ENCODE measurements at regions not wholly inside any gene's neighbourhood (a gene's known extent, or its start where the extent isn't known, plus 50 kb on each side); places are given as distances from the start of the nearest gene placed in this dataset.

DNA sequence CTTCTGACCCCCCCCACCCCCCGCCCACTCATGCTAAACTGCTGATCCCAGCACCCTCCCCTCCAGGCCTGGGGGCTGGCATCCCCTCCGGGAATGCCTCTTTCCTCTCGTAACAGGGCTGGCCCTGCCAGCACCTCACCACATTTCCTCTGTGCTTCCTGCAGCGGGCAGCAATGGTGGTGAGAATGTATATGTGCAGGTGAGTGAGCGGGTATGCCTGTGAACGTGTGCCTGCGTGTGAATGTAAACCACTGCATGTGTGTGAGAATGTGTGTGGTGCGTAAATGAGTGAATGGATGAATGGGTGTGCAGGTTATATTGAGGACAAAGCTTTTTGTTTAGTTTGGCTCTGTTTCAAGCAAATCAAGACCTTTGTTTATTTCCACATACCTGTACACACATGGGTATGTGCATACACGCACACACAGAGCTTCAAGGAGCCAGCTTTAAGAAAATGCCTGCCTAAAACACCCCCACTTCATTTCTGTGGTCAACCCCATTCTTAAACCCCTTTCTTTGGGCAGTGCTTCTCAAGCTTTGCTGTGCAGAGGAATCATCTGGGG is 95.7 kb upstream of the SHB start:
- H3K9me3 ChIP-seq (ENCODE audit: insufficient read depth, low read depth), result peaks cover 9% of the 10 kb centered on the region
- no peaks in the 10 kb centered on the region for H3K9me2 ChIP-seq (ENCODE audit: insufficient read depth)
- no peak overlapping the region for H2AFZ ChIP-seq
- ChIA-PET CTCF (no interaction called here), POLR2A (ENCODE audit: unreplicated experiment) (no interaction called here)
- H3K79me2 ChIP-seq (ENCODE audit: low read depth), result no peaks in the 10 kb centered on the region
- no peak overlapping the region for H3K4me3 ChIP-seq
- H3K4me1 ChIP-seq (replicated peaks; ENCODE audit: insufficient read depth), result no peaks in the 10 kb centered on the region
- no TSS peak for BruUV-seq (replicated peaks)
- H3F3A ChIP-seq (ENCODE audit: insufficient read depth, low read depth), result peaks cover 6% of the 10 kb centered on the region; the same call in 1 of the 2 replicates
- H3K4me2 ChIP-seq, result no peak overlapping the region
- DNase-seq, result no peak
- peaks cover 5% of the 10 kb centered on the region; the same call in 1 of the 2 replicates for H3K36me3 ChIP-seq (ENCODE audit: low read depth)
- no peaks in the 10 kb centered on the region for H3K27me3 ChIP-seq (ENCODE audit: insufficient read depth, low read depth)
- no peaks in the 10 kb centered on the region for H4K20me1 ChIP-seq (ENCODE audit: insufficient read depth)
- H3K27ac ChIP-seq, result no peak overlapping the region
- TF ChIP-seq, protein P1, sequence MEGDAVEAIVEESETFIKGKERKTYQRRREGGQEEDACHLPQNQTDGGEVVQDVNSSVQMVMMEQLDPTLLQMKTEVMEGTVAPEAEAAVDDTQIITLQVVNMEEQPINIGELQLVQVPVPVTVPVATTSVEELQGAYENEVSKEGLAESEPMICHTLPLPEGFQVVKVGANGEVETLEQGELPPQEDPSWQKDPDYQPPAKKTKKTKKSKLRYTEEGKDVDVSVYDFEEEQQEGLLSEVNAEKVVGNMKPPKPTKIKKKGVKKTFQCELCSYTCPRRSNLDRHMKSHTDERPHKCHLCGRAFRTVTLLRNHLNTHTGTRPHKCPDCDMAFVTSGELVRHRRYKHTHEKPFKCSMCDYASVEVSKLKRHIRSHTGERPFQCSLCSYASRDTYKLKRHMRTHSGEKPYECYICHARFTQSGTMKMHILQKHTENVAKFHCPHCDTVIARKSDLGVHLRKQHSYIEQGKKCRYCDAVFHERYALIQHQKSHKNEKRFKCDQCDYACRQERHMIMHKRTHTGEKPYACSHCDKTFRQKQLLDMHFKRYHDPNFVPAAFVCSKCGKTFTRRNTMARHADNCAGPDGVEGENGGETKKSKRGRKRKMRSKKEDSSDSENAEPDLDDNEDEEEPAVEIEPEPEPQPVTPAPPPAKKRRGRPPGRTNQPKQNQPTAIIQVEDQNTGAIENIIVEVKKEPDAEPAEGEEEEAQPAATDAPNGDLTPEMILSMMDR (conservative IDR thresholded peaks at IDR 0.05), result no peak
- TF ChIP-seq EZH2 (IDR thresholded peaks at IDR 0.05; ENCODE audit: low read depth), result no peak
- intact Hi-C loops (cut with micrococcal nuclease; ENCODE audit: unreplicated experiment), result loop anchor here (5.0 kb wide), 2 partner anchors 252 to 262 kb away; partner anchors contain the start of gene SLC25A51

DNA sequence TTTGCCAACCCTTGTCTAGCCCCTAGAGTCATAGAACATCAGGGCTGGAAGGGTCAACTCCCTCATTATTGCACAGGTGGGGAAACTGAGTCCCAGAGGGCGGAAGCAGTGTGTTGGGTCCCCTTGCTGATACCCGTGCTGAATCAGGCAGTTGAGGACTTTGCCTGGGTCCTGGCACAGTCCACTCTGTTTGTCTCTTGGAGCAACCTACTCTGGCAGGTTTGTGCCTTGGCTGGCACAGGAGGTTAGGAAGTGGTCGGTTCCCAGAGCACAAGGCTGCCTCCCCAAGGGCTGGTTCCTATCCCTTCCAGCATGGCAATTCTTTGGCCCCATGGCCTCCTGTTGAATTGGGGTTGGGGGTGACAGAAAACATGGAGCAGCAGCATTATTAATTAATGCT is 94.5 kb upstream of the SHB start:
- intact Hi-C loops (cut with micrococcal nuclease; ENCODE audit: unreplicated experiment), result loop anchor here (5.0 kb wide), 1 partner anchor 261 kb away; the partner anchor contains the start of gene SLC25A51
- H3K27me3 ChIP-seq (ENCODE audit: insufficient read depth, low read depth), result no peaks in the 10 kb centered on the region
- CTCF ChIA-PET, result no interaction called here

DNA sequence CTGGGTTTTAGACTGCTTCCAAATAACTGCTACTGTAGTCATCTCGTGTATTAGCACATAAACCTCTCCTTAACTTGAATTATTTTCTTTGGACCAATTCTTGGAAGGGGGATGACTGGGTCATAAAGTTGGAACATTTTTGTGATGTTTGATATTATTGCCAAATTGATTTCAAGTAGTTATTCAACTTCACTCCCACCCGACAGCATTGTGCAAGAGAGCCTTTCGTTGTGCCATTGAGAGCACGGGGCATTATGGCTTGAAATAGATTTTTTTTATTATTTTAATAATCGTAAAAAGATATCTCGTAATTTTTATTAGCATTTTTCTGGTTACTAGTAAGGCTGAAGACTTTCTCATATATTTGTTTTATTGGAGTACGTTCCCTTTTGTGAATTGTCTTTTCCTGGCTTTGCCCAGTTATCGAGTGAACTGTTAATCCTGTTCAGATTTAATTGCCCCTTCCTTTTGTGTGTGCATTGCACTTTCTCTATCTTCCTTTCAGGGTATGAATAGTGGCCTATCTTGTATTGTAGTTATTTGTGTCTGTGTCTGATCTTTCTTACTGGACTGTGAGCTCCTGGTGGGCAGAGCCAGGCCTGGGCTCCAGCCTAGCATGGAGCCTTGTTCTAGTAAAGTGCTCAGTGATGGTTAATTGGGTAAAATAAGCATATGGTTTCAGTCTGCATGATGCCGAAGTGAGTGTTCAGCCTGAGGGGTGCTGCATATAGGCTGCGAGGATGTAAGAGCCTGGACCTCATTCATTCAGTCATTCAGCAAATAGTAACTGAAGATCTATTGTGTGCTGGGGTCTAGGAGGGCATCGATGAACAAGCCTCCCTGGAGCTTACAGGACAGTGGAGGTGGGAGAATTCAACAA is 93.5 kb upstream of the SHB start:
- Histone ChIP-seq H3F3A (ENCODE audit: insufficient read depth, low read depth) (no peaks in the 10 kb centered on the region), H3K27ac (no peak overlapping the region), H3K4me3 (no peak overlapping the region), H3K4me1 (replicated peaks; ENCODE audit: insufficient read depth) (no peaks in the 10 kb centered on the region), H3K36me3 (ENCODE audit: low read depth) (no peaks in the 10 kb centered on the region), H3K27me3 (ENCODE audit: insufficient read depth, low read depth) (no peaks in the 10 kb centered on the region), H3K4me2 (no peak overlapping the region), H2AFZ (no peak overlapping the region), H3K9me2 (ENCODE audit: insufficient read depth) (no peaks in the 10 kb centered on the region), H3K9me3 (ENCODE audit: insufficient read depth, low read depth) (no peaks in the 10 kb centered on the region), H3K79me2 (ENCODE audit: low read depth) (no peaks in the 10 kb centered on the region), H4K20me1 (ENCODE audit: insufficient read depth) (no peaks in the 10 kb centered on the region)
- ChIA-PET CTCF (no interaction called here), POLR2A (ENCODE audit: unreplicated experiment) (no interaction called here)
- intact Hi-C loops (cut with micrococcal nuclease; ENCODE audit: unreplicated experiment), result loop anchor here (5.0 kb wide), 1 partner anchor 260 kb away; the partner anchor contains the start of gene SLC25A51
- DNase-seq, result no peak
- no TSS peak for BruUV-seq (replicated peaks)
- no peak for TF ChIP-seq EZH2 (IDR thresholded peaks at IDR 0.05; ENCODE audit: low read depth)

More for the DNA sequence above, 94.5 kb upstream of the SHB start:
- no peaks in the 10 kb centered on the region for H3K9me2 ChIP-seq (ENCODE audit: insufficient read depth)
- no peaks in the 10 kb centered on the region for H3K36me3 ChIP-seq (ENCODE audit: low read depth)
- POLR2A ChIA-PET (ENCODE audit: unreplicated experiment), result no interaction called here
- no peaks in the 10 kb centered on the region for H3K9me3 ChIP-seq (ENCODE audit: insufficient read depth, low read depth)
- no peaks in the 10 kb centered on the region for H3K4me1 ChIP-seq (replicated peaks; ENCODE audit: insufficient read depth)
- H3K4me2 ChIP-seq, result no peak overlapping the region
- DNase-seq, result no peak
- H2AFZ ChIP-seq, result no peak overlapping the region
- H3K4me3 ChIP-seq, result no peak overlapping the region
- H3K27ac ChIP-seq, result no peak overlapping the region
- H3K79me2 ChIP-seq (ENCODE audit: low read depth), result no peaks in the 10 kb centered on the region
- no TSS peak for BruUV-seq (replicated peaks)
- H4K20me1 ChIP-seq (ENCODE audit: insufficient read depth), result no peaks in the 10 kb centered on the region
- no peak for TF ChIP-seq EZH2 (IDR thresholded peaks at IDR 0.05; ENCODE audit: low read depth)
- TF ChIP-seq, protein P1 (conservative IDR thresholded peaks at IDR 0.05), result no peak
- H3F3A ChIP-seq (ENCODE audit: insufficient read depth, low read depth), result no peaks in the 10 kb centered on the region
